ENCODE measurements at regions not wholly inside any gene's neighbourhood (a gene's known extent, or its start where the extent isn't known, plus 50 kb on each side); places are given as distances from the start of the nearest gene placed in this dataset.

GRCh38 chr1:22297999-22298398 is 153.7 kb upstream of the ZBTB40 start:
- H3K27me3 ChIP-seq (ENCODE audit: control insufficient read depth, insufficient read depth, low read length): peaks cover 9% of the 10 kb centered on the region
- no peaks in the 10 kb centered on the region for H3K9me3 ChIP-seq (ENCODE audit: control insufficient read depth, low read length)
- no peaks in the 10 kb centered on the region for H3K36me3 ChIP-seq (ENCODE audit: control insufficient read depth, insufficient read depth, low read length)
- no peaks in the 10 kb centered on the region for H3K4me1 ChIP-seq (ENCODE audit: control insufficient read depth, insufficient read depth, low read length)
- no peak overlapping the region for H3K9ac ChIP-seq (ENCODE audit: low read length)
- H3K4me3 ChIP-seq (ENCODE audit: low read length): no peak overlapping the region

GRCh38 chr1:22303816-22304215 is 147.8 kb upstream of the ZBTB40 start:
- no peaks in the 10 kb centered on the region for H3K4me1 ChIP-seq (ENCODE audit: control insufficient read depth, insufficient read depth, low read length)
- no peak overlapping the region for H3K9ac ChIP-seq (ENCODE audit: low read length)
- H3K27me3 ChIP-seq (ENCODE audit: control insufficient read depth, insufficient read depth, low read length): no peaks in the 10 kb centered on the region
- H3K4me3 ChIP-seq (ENCODE audit: low read length): no peak overlapping the region
- H3K36me3 ChIP-seq (ENCODE audit: control insufficient read depth, insufficient read depth, low read length): no peaks in the 10 kb centered on the region
- H3K9me3 ChIP-seq (ENCODE audit: control insufficient read depth, low read length): no peaks in the 10 kb centered on the region

- Histone ChIP-seq H3K9ac (ENCODE audit: low read length) (no peak overlapping the region), H3K36me3 (ENCODE audit: control insufficient read depth, insufficient read depth, low read length) (no peaks in the 10 kb centered on the region), H3K4me1 (ENCODE audit: control insufficient read depth, insufficient read depth, low read length) (no peaks in the 10 kb centered on the region), H3K9me3 (ENCODE audit: control insufficient read depth, low read length) (no peaks in the 10 kb centered on the region), H3K4me3 (ENCODE audit: low read length) (no peak overlapping the region), H3K27me3 (ENCODE audit: control insufficient read depth, insufficient read depth, low read length) (no peaks in the 10 kb centered on the region)
Observed at GRCh38 chr1:22309572-22309971, 142.1 kb upstream of the ZBTB40 start.

- no peaks in the 10 kb centered on the region for H3K4me1 ChIP-seq (ENCODE audit: control insufficient read depth, insufficient read depth, low read length)
- no peak overlapping the region for H3K4me3 ChIP-seq (ENCODE audit: low read length)
- H3K9ac ChIP-seq (ENCODE audit: low read length): no peak overlapping the region
- no peaks in the 10 kb centered on the region for H3K27me3 ChIP-seq (ENCODE audit: control insufficient read depth, insufficient read depth, low read length)
- no peaks in the 10 kb centered on the region for H3K36me3 ChIP-seq (ENCODE audit: control insufficient read depth, insufficient read depth, low read length)
- H3K9me3 ChIP-seq (ENCODE audit: control insufficient read depth, low read length): no peaks in the 10 kb centered on the region
Observed at GRCh38 chr1:22311461-22311860, 140.2 kb upstream of the ZBTB40 start.

GRCh38 chr1:22313321-22313720 is 138.3 kb upstream of the ZBTB40 start:
- no peaks in the 10 kb centered on the region for H3K4me1 ChIP-seq (ENCODE audit: control insufficient read depth, insufficient read depth, low read length)

GRCh38 chr1:22314706-22315105 is 136.9 kb upstream of the ZBTB40 start:
- H3K4me3 ChIP-seq (ENCODE audit: low read length): no peak overlapping the region
- H3K36me3 ChIP-seq (ENCODE audit: control insufficient read depth, insufficient read depth, low read length): no peaks in the 10 kb centered on the region
- no peaks in the 10 kb centered on the region for H3K9me3 ChIP-seq (ENCODE audit: control insufficient read depth, low read length)
- H3K27me3 ChIP-seq (ENCODE audit: control insufficient read depth, insufficient read depth, low read length): peaks cover 6% of the 10 kb centered on the region
- no peak overlapping the region for H3K9ac ChIP-seq (ENCODE audit: low read length)
- H3K4me1 ChIP-seq (ENCODE audit: control insufficient read depth, insufficient read depth, low read length): no peaks in the 10 kb centered on the region

More at GRCh38 chr1:22313321-22313720, 138.3 kb upstream of the ZBTB40 start:
- Histone ChIP-seq H3K9ac (ENCODE audit: low read length) (no peak overlapping the region), H3K9me3 (ENCODE audit: control insufficient read depth, low read length) (no peaks in the 10 kb centered on the region), H3K27me3 (ENCODE audit: control insufficient read depth, insufficient read depth, low read length) (no peaks in the 10 kb centered on the region), H3K36me3 (ENCODE audit: control insufficient read depth, insufficient read depth, low read length) (no peaks in the 10 kb centered on the region), H3K4me3 (ENCODE audit: low read length) (no peak overlapping the region)

- Histone ChIP-seq H3K27me3 (ENCODE audit: control insufficient read depth, insufficient read depth, low read length) (peaks cover 6% of the 10 kb centered on the region), H3K4me1 (ENCODE audit: control insufficient read depth, insufficient read depth, low read length) (no peaks in the 10 kb centered on the region), H3K36me3 (ENCODE audit: control insufficient read depth, insufficient read depth, low read length) (no peaks in the 10 kb centered on the region), H3K9ac (ENCODE audit: low read length) (no peak overlapping the region), H3K4me3 (ENCODE audit: low read length) (no peak overlapping the region), H3K9me3 (ENCODE audit: control insufficient read depth, low read length) (no peaks in the 10 kb centered on the region)
Observed at GRCh38 chr1:22315315-22316078, 136.2 kb upstream of the ZBTB40 start.

GRCh38 chr1:22317231-22317919 is 134.3 kb upstream of the ZBTB40 start:
- Histone ChIP-seq H3K4me1 (ENCODE audit: control insufficient read depth, insufficient read depth, low read length) (no peaks in the 10 kb centered on the region), H3K4me3 (ENCODE audit: low read length) (no peak overlapping the region), H3K36me3 (ENCODE audit: control insufficient read depth, insufficient read depth, low read length) (no peaks in the 10 kb centered on the region), H3K27me3 (ENCODE audit: control insufficient read depth, insufficient read depth, low read length) (peaks cover 6% of the 10 kb centered on the region), H3K9me3 (ENCODE audit: control insufficient read depth, low read length) (no peaks in the 10 kb centered on the region), H3K9ac (ENCODE audit: low read length) (no peak overlapping the region)

GRCh38 chr1:22317920-22318243 is 133.8 kb upstream of the ZBTB40 start:
- Histone ChIP-seq H3K27me3 (ENCODE audit: control insufficient read depth, insufficient read depth, low read length) (peaks cover 6% of the 10 kb centered on the region), H3K4me3 (ENCODE audit: low read length) (no peak overlapping the region), H3K36me3 (ENCODE audit: control insufficient read depth, insufficient read depth, low read length) (no peaks in the 10 kb centered on the region), H3K4me1 (ENCODE audit: control insufficient read depth, insufficient read depth, low read length) (no peaks in the 10 kb centered on the region), H3K9ac (ENCODE audit: low read length) (no peak overlapping the region), H3K9me3 (ENCODE audit: control insufficient read depth, low read length) (no peaks in the 10 kb centered on the region)

GRCh38 chr1:22318279-22318981 is 133.2 kb upstream of the ZBTB40 start:
- H3K9me3 ChIP-seq (ENCODE audit: control insufficient read depth, low read length): no peaks in the 10 kb centered on the region
- no peak overlapping the region for H3K9ac ChIP-seq (ENCODE audit: low read length)
- H3K4me3 ChIP-seq (ENCODE audit: low read length): no peak overlapping the region
- H3K4me1 ChIP-seq (ENCODE audit: control insufficient read depth, insufficient read depth, low read length): no peaks in the 10 kb centered on the region
- H3K36me3 ChIP-seq (ENCODE audit: control insufficient read depth, insufficient read depth, low read length): no peaks in the 10 kb centered on the region
- peaks cover 6% of the 10 kb centered on the region for H3K27me3 ChIP-seq (ENCODE audit: control insufficient read depth, insufficient read depth, low read length)

GRCh38 chr1:22319608-22320007 is 132.0 kb upstream of the ZBTB40 start:
- H3K4me3 ChIP-seq (ENCODE audit: low read length): no peak overlapping the region
- peaks cover 6% of the 10 kb centered on the region for H3K27me3 ChIP-seq (ENCODE audit: control insufficient read depth, insufficient read depth, low read length)
- no peaks in the 10 kb centered on the region for H3K36me3 ChIP-seq (ENCODE audit: control insufficient read depth, insufficient read depth, low read length)
- no peaks in the 10 kb centered on the region for H3K4me1 ChIP-seq (ENCODE audit: control insufficient read depth, insufficient read depth, low read length)
- no peaks in the 10 kb centered on the region for H3K9me3 ChIP-seq (ENCODE audit: control insufficient read depth, low read length)
- H3K9ac ChIP-seq (ENCODE audit: low read length): no peak overlapping the region
